Upper lobe of right lung (tissue), 1 donor: ENCODE measurements at regions not wholly inside any gene's neighbourhood (a gene's known extent, or its start where the extent isn't known, plus 50 kb on each side); places are given as distances from the start of the nearest gene placed in this dataset.

Source experiments
- ATAC-seq: fragments of 200-7000 bp; cut with Tn5 transposase; one replicate; pipeline ENCODE4 v1.9.1; 2020; ENCODE audit warnings: mild to moderate bottlenecking, moderate library complexity
- DNase-seq: peaks from one replicate; pipeline ENCODE4 v3.0.0-alpha.2; 2020
- H3K27ac ChIP-seq: fragments of 200-600 bp; one replicate; pipeline ENCODE4 v1.8.0; 2022
- H3K27me3 ChIP-seq: fragments of 200-600 bp; one replicate; pipeline ENCODE4 v1.8.0; 2022; ENCODE audit warnings: mild to moderate bottlenecking
- H3K36me3 ChIP-seq: fragments of 200-600 bp; one replicate; pipeline ENCODE4 v1.8.0; 2022
- H3K4me1 ChIP-seq: fragments of 200-600 bp; one replicate; pipeline ENCODE4 v1.8.0; 2022
- H3K4me3 ChIP-seq: fragments of 200-600 bp; one replicate; pipeline ENCODE4 v1.8.0; 2022; ENCODE audit warnings: mild to moderate bottlenecking
- H3K9me3 ChIP-seq: fragments of 200-600 bp; one replicate; pipeline ENCODE4 v1.8.0; 2022
- CTCF ChIP-seq: fragments of 200-600 bp; IDR thresholded peaks from one replicate; pipeline ENCODE4 v1.8.0; 2022; ENCODE audit warnings: antibody characterized with exemption
- intact Hi-C: fragments of 100-400 bp; cut with DNase I; formaldehyde crosslinking; loops from one replicate; pipeline ENCODE4 v1.11.0; 2022
- donor health status: DM: no; HTN: yes; CAD: no; lungs with severe emphysema.

- Histone ChIP-seq H3K4me1 (no peaks in the 10 kb centered on the region), H3K9me3 (no peaks in the 10 kb centered on the region), H3K36me3 (no peaks in the 10 kb centered on the region), H3K27ac (no peak overlapping the region), H3K4me3 (no peak overlapping the region), H3K27me3 (no peaks in the 10 kb centered on the region)
- ATAC-seq, result no peak
- TF ChIP-seq CTCF, result no peak
- DNase-seq, result no peak
- intact Hi-C loops, result no loop called here
Observed at GRCh38 chr2:21676041-21676440, 552.3 kb downstream of the TDRD15 start.

- ATAC-seq (no peak), DNase-seq (no peak)
- Histone ChIP-seq H3K4me1 (no peaks in the 10 kb centered on the region), H3K9me3 (peaks cover 4% of the 10 kb centered on the region), H3K4me3 (no peak overlapping the region), H3K27ac (no peak overlapping the region), H3K27me3 (no peaks in the 10 kb centered on the region), H3K36me3 (no peaks in the 10 kb centered on the region)
- no peak for TF ChIP-seq CTCF
- intact Hi-C loops, result no loop called here
Observed at GRCh38 chr2:21676676-21677075, 552.9 kb downstream of the TDRD15 start.

GRCh38 chr2:21683838-21684237, 560.1 kb downstream of the TDRD15 start:
- DNase-seq (no peak), ATAC-seq (no peak)
- H3K9me3 ChIP-seq, result peaks cover 5% of the 10 kb centered on the region
- H3K4me1 ChIP-seq, result no peaks in the 10 kb centered on the region
- intact Hi-C loops, result no loop called here
- no peak overlapping the region for H3K4me3 ChIP-seq
- H3K36me3 ChIP-seq, result no peaks in the 10 kb centered on the region
- H3K27me3 ChIP-seq, result no peaks in the 10 kb centered on the region
- no peak overlapping the region for H3K27ac ChIP-seq
- TF ChIP-seq CTCF, result no peak

GRCh38 chr2:21687589-21687988, 563.8 kb downstream of the TDRD15 start:
- TF ChIP-seq CTCF, result no peak
- Histone ChIP-seq H3K9me3 (no peaks in the 10 kb centered on the region), H3K4me3 (no peak overlapping the region), H3K27ac (no peak overlapping the region), H3K36me3 (no peaks in the 10 kb centered on the region), H3K27me3 (no peaks in the 10 kb centered on the region), H3K4me1 (no peaks in the 10 kb centered on the region)
- ATAC-seq (no peak), DNase-seq (no peak)
- intact Hi-C loops, result no loop called here

- no peaks in the 10 kb centered on the region for H3K9me3 ChIP-seq
- ATAC-seq (no peak), DNase-seq (no peak)
- H3K4me3 ChIP-seq, result no peak overlapping the region
- no peaks in the 10 kb centered on the region for H3K36me3 ChIP-seq
- TF ChIP-seq CTCF, result no peak
- H3K4me1 ChIP-seq, result no peaks in the 10 kb centered on the region
- H3K27ac ChIP-seq, result no peak overlapping the region
- H3K27me3 ChIP-seq, result no peaks in the 10 kb centered on the region
- intact Hi-C loops, result no loop called here
Observed at GRCh38 chr2:21690005-21690404, 566.2 kb downstream of the TDRD15 start.

GRCh38 chr2:21693081-21693480, 569.3 kb downstream of the TDRD15 start:
- Histone ChIP-seq H3K27ac (no peak overlapping the region), H3K27me3 (no peaks in the 10 kb centered on the region), H3K4me3 (no peak overlapping the region), H3K36me3 (no peaks in the 10 kb centered on the region), H3K4me1 (no peaks in the 10 kb centered on the region), H3K9me3 (no peaks in the 10 kb centered on the region)
- intact Hi-C loops, result no loop called here
- DNase-seq (no peak), ATAC-seq (no peak)
- TF ChIP-seq CTCF, result no peak
